ENCODE measurements at regions not wholly inside any gene's neighbourhood (a gene's known extent, or its start where the extent isn't known, plus 50 kb on each side); places are given as distances from the start of the nearest gene placed in this dataset.
"Not testable (repeated sequence)": the region's sequence is repeated elsewhere in the genome, so short reads cannot be mapped to it uniquely, and the experiment has no call there.

GRCh38 chr9:75814667-75815066 lies 75.8 kb upstream of the PCSK5 start:
- no peaks in the 10 kb centered on the region for H3K27me3 ChIP-seq (ENCODE audit: insufficient read depth, low read length, poor library complexity, severe bottlenecking)
- no peak overlapping the region for H3K4me3 ChIP-seq (ENCODE audit: low read length, poor library complexity, severe bottlenecking)
- H3K4me2 ChIP-seq (ENCODE audit: low read depth, low read length, poor library complexity, severe bottlenecking): no peak overlapping the region
- H3K79me2 ChIP-seq (ENCODE audit: insufficient read depth, low read length): no peaks in the 10 kb centered on the region
- H3F3A ChIP-seq (ENCODE audit: low read depth): no peaks in the 10 kb centered on the region
- no peak overlapping the region for H3K9ac ChIP-seq (ENCODE audit: low read depth, low read length, poor library complexity, severe bottlenecking)
- H3K4me1 ChIP-seq (ENCODE audit: insufficient read depth, low read length, poor library complexity, severe bottlenecking): no peaks in the 10 kb centered on the region
- H3K36me3 ChIP-seq (ENCODE audit: insufficient read depth, low read length): no peaks in the 10 kb centered on the region
- TF ChIP-seq CTCF (conservative IDR thresholded peaks at IDR 0.05; ENCODE audit: low read length) (no peak), EZH2phosphoT487 (IDR thresholded peaks at IDR 0.05; ENCODE audit: borderline replicate concordance) (no peak)
- H2AFZ ChIP-seq (ENCODE audit: low read length): no peak overlapping the region
- H4K20me1 ChIP-seq (ENCODE audit: insufficient read depth, low read length, poor library complexity, severe bottlenecking): no peaks in the 10 kb centered on the region
- H3K9me2 ChIP-seq (replicated peaks; ENCODE audit: low read depth, low read length): no peaks in the 10 kb centered on the region
- H3K9me3 ChIP-seq (ENCODE audit: insufficient read depth, low read depth, low read length): no peaks in the 10 kb centered on the region

GRCh38 chr9:75820471-75821115 lies 69.9 kb upstream of the PCSK5 start:
- H3K4me1 ChIP-seq (ENCODE audit: insufficient read depth, low read length, poor library complexity, severe bottlenecking); H3K9me2 ChIP-seq (replicated peaks; ENCODE audit: low read depth, low read length); H3K4me2 ChIP-seq (ENCODE audit: low read depth, low read length, poor library complexity, severe bottlenecking); H3F3A ChIP-seq (ENCODE audit: low read depth); H3K36me3 ChIP-seq (ENCODE audit: insufficient read depth, low read length); H3K4me3 ChIP-seq (ENCODE audit: low read length, poor library complexity, severe bottlenecking); H4K20me1 ChIP-seq (ENCODE audit: insufficient read depth, low read length, poor library complexity, severe bottlenecking); H3K9me3 ChIP-seq (ENCODE audit: insufficient read depth, low read depth, low read length); H3K27me3 ChIP-seq (ENCODE audit: insufficient read depth, low read length, poor library complexity, severe bottlenecking); H2AFZ ChIP-seq (ENCODE audit: low read length); H3K9ac ChIP-seq (ENCODE audit: low read depth, low read length, poor library complexity, severe bottlenecking); H3K79me2 ChIP-seq (ENCODE audit: insufficient read depth, low read length): not testable (repeated sequence)

GRCh38 chr9:75823151-75823550 lies 67.3 kb upstream of the PCSK5 start:
- Histone ChIP-seq H3K79me2 (ENCODE audit: insufficient read depth, low read length) (no peaks in the 10 kb centered on the region), H3K4me3 (ENCODE audit: low read length, poor library complexity, severe bottlenecking) (no peak overlapping the region), H3K27me3 (ENCODE audit: insufficient read depth, low read length, poor library complexity, severe bottlenecking) (no peaks in the 10 kb centered on the region), H4K20me1 (ENCODE audit: insufficient read depth, low read length, poor library complexity, severe bottlenecking) (no peaks in the 10 kb centered on the region), H3F3A (ENCODE audit: low read depth) (no peaks in the 10 kb centered on the region), H3K36me3 (ENCODE audit: insufficient read depth, low read length) (no peaks in the 10 kb centered on the region), H2AFZ (ENCODE audit: low read length) (no peak overlapping the region), H3K9me2 (replicated peaks; ENCODE audit: low read depth, low read length) (no peaks in the 10 kb centered on the region), H3K4me1 (ENCODE audit: insufficient read depth, low read length, poor library complexity, severe bottlenecking) (no peaks in the 10 kb centered on the region), H3K9me3 (ENCODE audit: insufficient read depth, low read depth, low read length) (no peaks in the 10 kb centered on the region), H3K9ac (ENCODE audit: low read depth, low read length, poor library complexity, severe bottlenecking) (no peak overlapping the region), H3K4me2 (ENCODE audit: low read depth, low read length, poor library complexity, severe bottlenecking) (no peak overlapping the region)
- TF ChIP-seq EZH2phosphoT487 (IDR thresholded peaks at IDR 0.05; ENCODE audit: borderline replicate concordance): no peak
- TF ChIP-seq CTCF (conservative IDR thresholded peaks at IDR 0.05; ENCODE audit: low read length): no peak

Data from Loucy (cell line).